Adipocyte (in vitro differentiated cells): ENCODE measurements at regions not wholly inside any gene's neighbourhood (a gene's known extent, or its start where the extent isn't known, plus 50 kb on each side); places are given as distances from the start of the nearest gene placed in this dataset.

ENCODE experiments used
- DNase-seq: peaks from one replicate; pipeline ENCODE4 v3.0.0-alpha.2; 2015; ENCODE audit warnings: low read depth
- H3K27me3 ChIP-seq: replicated peaks from 2 replicates; pipeline ENCODE4 v1.7.0; 2013; ENCODE audit warnings: mild to moderate bottlenecking, low read length, moderate library complexity; ENCODE audit not compliant: control insufficient read depth, insufficient read depth
- H3K36me3 ChIP-seq: 2 replicates; pipeline ENCODE4 v1.7.0; 2013; ENCODE audit warnings: low read length, mild to moderate bottlenecking, moderate library complexity; ENCODE audit not compliant: control insufficient read depth, insufficient read depth, severe bottlenecking
- H3K4me1 ChIP-seq: 2 replicates; pipeline ENCODE4 v1.7.0; 2013; ENCODE audit warnings: mild to moderate bottlenecking, low read length, moderate library complexity; ENCODE audit not compliant: control insufficient read depth, insufficient read depth
- H3K4me3 ChIP-seq: 2 replicates; pipeline ENCODE4 v1.7.0; 2013; ENCODE audit warnings: mild to moderate bottlenecking, low read length, moderate library complexity
- H3K9ac ChIP-seq: 2 replicates; pipeline ENCODE4 v1.7.0; 2013; ENCODE audit warnings: mild to moderate bottlenecking, low read length, moderate library complexity
- H3K9me3 ChIP-seq: 2 replicates; pipeline ENCODE4 v1.7.0; 2013; ENCODE audit warnings: mild to moderate bottlenecking, low read length, moderate library complexity; ENCODE audit not compliant: control insufficient read depth

DNA sequence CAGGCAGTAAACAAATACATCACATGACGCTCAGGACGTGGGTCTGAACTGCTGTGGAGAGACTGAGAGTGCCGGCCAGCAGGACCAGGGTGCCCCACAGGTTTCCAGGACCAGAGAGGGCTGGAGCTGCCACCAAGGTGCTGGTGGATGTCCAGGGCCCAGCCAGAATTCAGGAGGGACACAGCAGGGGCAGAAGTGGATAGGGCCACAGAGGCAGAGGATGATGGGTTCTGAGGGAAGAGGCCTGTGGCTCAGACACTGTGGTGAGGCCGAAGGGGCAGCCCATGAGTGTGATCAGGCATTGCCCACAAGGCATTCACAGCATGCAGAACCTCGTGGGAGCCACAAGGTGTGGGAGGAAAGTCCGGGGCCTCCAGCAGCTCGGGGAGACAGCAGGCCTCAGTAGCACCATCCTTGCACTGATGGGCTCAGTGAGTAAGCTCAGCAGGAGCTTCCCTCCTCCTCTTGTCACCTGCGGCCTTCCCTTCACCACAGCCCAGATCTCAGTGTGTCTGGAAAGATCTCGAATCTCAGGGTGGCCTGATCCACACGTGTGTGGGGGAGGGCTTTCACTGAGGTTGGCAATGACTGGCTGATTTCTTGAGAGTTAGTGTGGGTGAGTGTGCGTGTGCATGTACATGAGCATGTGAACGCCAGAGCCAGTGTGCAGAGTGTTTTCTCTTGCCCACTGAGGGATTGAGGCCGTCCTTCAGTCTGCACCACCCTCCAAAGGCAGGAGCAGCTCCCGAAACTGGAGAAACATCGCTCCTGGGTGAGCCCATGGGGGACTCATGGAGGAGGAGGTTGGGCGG is 181.8 kb upstream of the RAB6C start:
- DNase-seq = no peak
- H3K4me3 ChIP-seq = no peak overlapping the region
- no peaks in the 10 kb centered on the region for H3K27me3 ChIP-seq
- peaks cover 3% of the 10 kb centered on the region for H3K4me1 ChIP-seq
- no peaks in the 10 kb centered on the region for H3K9me3 ChIP-seq
- no peak overlapping the region for H3K9ac ChIP-seq
- H3K36me3 ChIP-seq = no peaks in the 10 kb centered on the region

DNA sequence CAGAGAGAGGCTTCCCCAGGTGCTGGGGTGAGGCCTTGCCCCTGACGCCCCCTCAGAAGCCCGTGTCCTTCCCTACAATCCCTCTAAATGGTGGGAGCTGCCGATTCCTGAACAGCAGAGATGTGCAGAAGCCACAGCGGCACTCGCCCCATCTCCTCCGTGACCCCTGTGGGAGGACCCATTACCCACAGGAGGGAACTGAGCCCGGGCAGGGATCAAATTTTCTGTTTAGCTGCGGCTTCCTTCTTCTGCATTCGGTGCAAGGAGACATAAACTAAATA is 181.2 kb upstream of the RAB6C start:
- Histone ChIP-seq H3K9me3 (no peaks in the 10 kb centered on the region), H3K4me1 (peaks cover 3% of the 10 kb centered on the region), H3K36me3 (no peaks in the 10 kb centered on the region), H3K27me3 (no peaks in the 10 kb centered on the region), H3K9ac (no peak overlapping the region), H3K4me3 (no peak overlapping the region)
- no peak for DNase-seq

- Histone ChIP-seq H3K9me3 (no peaks in the 10 kb centered on the region), H3K4me3 (no peak overlapping the region), H3K9ac (no peak overlapping the region), H3K36me3 (no peaks in the 10 kb centered on the region), H3K4me1 (peaks cover 3% of the 10 kb centered on the region), H3K27me3 (no peaks in the 10 kb centered on the region)
- no peak for DNase-seq
Measured at GRCh38 chr2:129798626-129799025, 180.8 kb upstream of the RAB6C start.

- Histone ChIP-seq H3K4me1 (peaks cover 3% of the 10 kb centered on the region), H3K36me3 (no peaks in the 10 kb centered on the region)
- no peak for DNase-seq
Measured at GRCh38 chr2:129799036-129799958, 180.2 kb upstream of the RAB6C start.

DNA sequence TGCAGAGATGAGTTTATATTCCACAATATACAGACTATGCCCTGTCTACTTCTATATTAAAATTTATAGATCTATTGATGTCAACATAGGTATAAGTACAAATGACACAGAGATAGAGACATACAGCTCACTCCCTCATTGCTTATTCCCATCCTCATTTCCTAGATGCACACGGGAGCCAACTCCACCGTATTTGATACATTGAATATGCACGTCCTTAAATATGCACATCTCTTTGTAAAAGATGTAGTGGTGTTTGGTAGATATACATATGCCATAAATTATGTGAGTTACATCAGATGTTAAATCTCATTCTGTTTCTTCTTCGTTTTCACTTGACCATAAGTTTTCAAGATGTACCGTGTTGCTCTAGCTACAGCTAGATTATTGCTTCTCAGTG is 179.2 kb upstream of the RAB6C start:
- H3K4me3 ChIP-seq = no peak overlapping the region
- DNase-seq = no peak
- H3K27me3 ChIP-seq = no peaks in the 10 kb centered on the region
- H3K9me3 ChIP-seq = no peaks in the 10 kb centered on the region
- H3K9ac ChIP-seq = no peak overlapping the region
- no peaks in the 10 kb centered on the region for H3K36me3 ChIP-seq
- peaks cover 3% of the 10 kb centered on the region for H3K4me1 ChIP-seq

More at GRCh38 chr2:129799036-129799958, 180.2 kb upstream of the RAB6C start:
- no peaks in the 10 kb centered on the region for H3K9me3 ChIP-seq
- no peaks in the 10 kb centered on the region for H3K27me3 ChIP-seq
- no peak overlapping the region for H3K9ac ChIP-seq
- no peak overlapping the region for H3K4me3 ChIP-seq

DNA sequence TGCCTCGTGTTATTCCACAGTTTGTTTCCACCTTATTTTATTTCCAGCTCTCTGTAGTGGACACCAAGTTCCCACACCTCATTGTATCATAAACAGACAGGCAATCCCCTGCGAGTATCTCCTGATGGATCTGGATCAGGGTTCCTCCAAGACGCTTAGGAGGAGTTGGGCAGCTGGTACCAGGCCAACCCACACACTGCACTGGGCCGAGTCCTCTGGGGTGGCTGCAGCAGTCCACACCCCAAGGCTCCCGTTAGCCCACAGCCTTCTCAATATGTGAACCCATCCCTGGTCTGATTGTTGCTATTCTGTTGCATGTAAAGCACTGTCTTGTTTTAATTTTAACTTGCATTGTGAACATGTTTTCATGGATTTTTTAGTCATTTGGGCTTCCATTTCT is 178.8 kb upstream of the RAB6C start:
- H3K4me1 ChIP-seq = peaks cover 3% of the 10 kb centered on the region
- DNase-seq = no peak
- H3K36me3 ChIP-seq = no peaks in the 10 kb centered on the region
- H3K9me3 ChIP-seq = no peaks in the 10 kb centered on the region
- H3K9ac ChIP-seq = no peak overlapping the region
- H3K27me3 ChIP-seq = no peaks in the 10 kb centered on the region
- no peak overlapping the region for H3K4me3 ChIP-seq

DNA sequence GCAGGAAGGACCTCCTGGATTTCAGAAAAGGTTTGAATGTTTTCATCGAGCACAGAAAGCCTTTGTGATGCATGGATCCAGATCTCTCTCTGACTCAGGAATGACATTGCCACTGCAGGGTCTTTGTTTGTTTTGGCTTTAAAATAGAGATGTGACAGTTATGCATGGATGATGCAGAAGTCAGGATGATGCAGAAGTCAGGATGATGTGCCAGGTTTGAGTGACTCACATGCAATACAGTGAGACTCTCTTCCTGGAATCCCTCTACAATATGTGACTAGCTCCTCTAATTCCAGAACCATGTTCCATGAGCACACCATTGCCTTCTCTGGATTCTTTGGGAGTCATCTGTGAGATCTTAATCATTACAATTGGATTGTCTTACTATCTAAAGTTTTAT is 177.9 kb upstream of the RAB6C start:
- H3K9ac ChIP-seq = no peak overlapping the region
- no peaks in the 10 kb centered on the region for H3K36me3 ChIP-seq
- peaks cover 3% of the 10 kb centered on the region for H3K4me1 ChIP-seq
- no peaks in the 10 kb centered on the region for H3K27me3 ChIP-seq
- no peaks in the 10 kb centered on the region for H3K9me3 ChIP-seq
- DNase-seq = no peak
- H3K4me3 ChIP-seq = no peak overlapping the region

DNA sequence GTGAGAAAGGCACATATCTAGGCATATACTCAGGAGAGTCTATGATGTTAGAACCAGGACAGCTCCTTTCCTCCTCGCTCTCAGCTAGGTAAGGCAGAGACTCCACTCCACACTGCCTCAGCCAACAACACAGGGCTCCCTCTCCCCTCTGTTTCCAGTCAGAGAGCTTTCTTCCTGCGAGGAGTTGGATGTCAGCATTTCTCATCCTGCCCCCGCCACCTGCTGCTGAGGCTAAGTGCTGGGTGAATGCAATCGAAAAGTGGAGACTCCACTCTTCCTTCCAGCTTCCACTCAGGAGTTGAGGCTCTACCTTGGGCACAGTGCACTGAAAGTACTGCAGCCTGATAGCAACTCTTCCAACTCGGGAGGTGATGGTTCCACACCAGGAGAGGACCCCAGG is 177.2 kb upstream of the RAB6C start:
- no peak for DNase-seq
- peaks cover 3% of the 10 kb centered on the region for H3K4me1 ChIP-seq

DNA sequence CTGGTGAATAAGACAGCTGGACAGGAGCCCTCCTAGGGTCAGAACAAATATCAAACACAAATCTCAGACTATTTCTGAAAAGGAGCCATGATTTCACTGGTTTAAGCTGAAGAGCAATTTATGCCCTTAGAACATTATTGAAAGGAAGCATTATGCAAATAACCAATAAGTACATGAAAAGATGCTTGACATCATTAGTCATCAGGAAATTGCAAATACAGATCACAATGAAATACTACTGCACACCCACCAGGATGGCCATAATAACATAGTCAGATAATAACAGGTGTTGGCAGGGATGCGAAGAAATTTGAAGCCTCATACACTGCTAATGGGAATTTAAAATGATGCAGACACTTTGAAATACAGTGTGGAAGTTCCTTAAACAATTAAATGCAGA is 176.4 kb upstream of the RAB6C start:
- Histone ChIP-seq H3K4me3 (no peak overlapping the region), H3K36me3 (no peaks in the 10 kb centered on the region), H3K4me1 (peaks cover 3% of the 10 kb centered on the region), H3K27me3 (no peaks in the 10 kb centered on the region), H3K9me3 (no peaks in the 10 kb centered on the region), H3K9ac (no peak overlapping the region)
- no peak for DNase-seq

More for the DNA sequence above, 177.2 kb upstream of the RAB6C start:
- H3K9ac ChIP-seq = no peak overlapping the region
- H3K36me3 ChIP-seq = no peaks in the 10 kb centered on the region
- no peaks in the 10 kb centered on the region for H3K9me3 ChIP-seq
- no peaks in the 10 kb centered on the region for H3K27me3 ChIP-seq
- H3K4me3 ChIP-seq = no peak overlapping the region

- DNase-seq = no peak
- Histone ChIP-seq H3K4me1 (peaks cover 3% of the 10 kb centered on the region), H3K36me3 (no peaks in the 10 kb centered on the region), H3K9ac (no peak overlapping the region), H3K27me3 (no peaks in the 10 kb centered on the region), H3K4me3 (no peak overlapping the region), H3K9me3 (no peaks in the 10 kb centered on the region)
Measured at GRCh38 chr2:129803871-129804270, 175.6 kb upstream of the RAB6C start.

- no peaks in the 10 kb centered on the region for H3K36me3 ChIP-seq
- H3K4me3 ChIP-seq = no peak overlapping the region
- H3K9me3 ChIP-seq = no peaks in the 10 kb centered on the region
Measured at GRCh38 chr2:129805899-129806298, 173.6 kb upstream of the RAB6C start.

More at GRCh38 chr2:129805899-129806298, 173.6 kb upstream of the RAB6C start:
- Histone ChIP-seq H3K4me1 (peaks cover 3% of the 10 kb centered on the region), H3K9ac (no peak overlapping the region), H3K27me3 (no peaks in the 10 kb centered on the region)
- no peak for DNase-seq
